ENCODE measurements at regions not wholly inside any gene's neighbourhood (a gene's known extent, or its start where the extent isn't known, plus 50 kb on each side); places are given as distances from the start of the nearest gene placed in this dataset.

GRCh38 chr2:8462280-8462679 is 219.6 kb upstream of the ID2 start:
- H3K4me3 Mint-ChIP-seq: no peak overlapping the region
- H3K36me3 Mint-ChIP-seq (ENCODE audit: low read depth): peaks cover 6% of the 10 kb centered on the region
- intact Hi-C loops (cut with micrococcal nuclease): no loop called here
- DNase-seq (ENCODE audit: low spot score): no peak
- H3K4me1 Mint-ChIP-seq (ENCODE audit: low read depth): peaks cover 50% of the 10 kb centered on the region
- peaks cover 3% of the 10 kb centered on the region for H3K9me3 Mint-ChIP-seq
- H3K27ac Mint-ChIP-seq: no peak overlapping the region
- H3K27me3 Mint-ChIP-seq (ENCODE audit: insufficient read depth): peaks cover 14% of the 10 kb centered on the region

- Mint-ChIP-seq H3K4me3 (no peak overlapping the region), H3K4me1 (ENCODE audit: low read depth) (peaks cover 42% of the 10 kb centered on the region), H3K36me3 (ENCODE audit: low read depth) (peaks cover 8% of the 10 kb centered on the region), H3K27ac (no peak overlapping the region), H3K9me3 (peaks cover 4% of the 10 kb centered on the region), H3K27me3 (ENCODE audit: insufficient read depth) (peaks cover 8% of the 10 kb centered on the region)
- DNase-seq (ENCODE audit: low spot score): no peak
- intact Hi-C loops (cut with micrococcal nuclease): no loop called here
Observed at GRCh38 chr2:8462899-8463648, 218.8 kb upstream of the ID2 start.

- Mint-ChIP-seq H3K4me1 (ENCODE audit: low read depth) (peaks cover 33% of the 10 kb centered on the region), H3K27me3 (ENCODE audit: insufficient read depth) (peaks cover 4% of the 10 kb centered on the region)
- intact Hi-C loops (cut with micrococcal nuclease): no loop called here
Observed at GRCh38 chr2:8465560-8465959, 216.3 kb upstream of the ID2 start.

GRCh38 chr2:8469709-8470493 is 212.0 kb upstream of the ID2 start:
- Mint-ChIP-seq H3K9me3 (peaks cover 23% of the 10 kb centered on the region), H3K4me1 (ENCODE audit: low read depth) (peaks cover 55% of the 10 kb centered on the region), H3K36me3 (ENCODE audit: low read depth) (peaks cover 8% of the 10 kb centered on the region), H3K27ac (no peak overlapping the region), H3K27me3 (ENCODE audit: insufficient read depth) (no peaks in the 10 kb centered on the region), H3K4me3 (no peak overlapping the region)
- intact Hi-C loops (cut with micrococcal nuclease): loop anchor here (2.0 to 5.0 kb wide), 2 partner anchors 13 to 43 kb away; no protein-coding TSS in a partner anchor
- DNase-seq (ENCODE audit: low spot score): no peak

More at GRCh38 chr2:8465560-8465959, 216.3 kb upstream of the ID2 start:
- no peak overlapping the region for H3K27ac Mint-ChIP-seq
- peaks cover 17% of the 10 kb centered on the region for H3K9me3 Mint-ChIP-seq
- H3K36me3 Mint-ChIP-seq (ENCODE audit: low read depth): peaks cover 6% of the 10 kb centered on the region
- H3K4me3 Mint-ChIP-seq: no peak overlapping the region
- no peak for DNase-seq (ENCODE audit: low spot score)

GRCh38 chr2:8472545-8473323 is 209.1 kb upstream of the ID2 start:
- peak overlapping the region; percentile 62 for H3K27ac Mint-ChIP-seq
- intact Hi-C loops (cut with micrococcal nuclease): loop anchor here (2.0 to 5.0 kb wide), 2 partner anchors 45 to 162 kb away; no protein-coding TSS in a partner anchor
- peaks cover 8% of the 10 kb centered on the region for H3K36me3 Mint-ChIP-seq (ENCODE audit: low read depth)
- H3K4me1 Mint-ChIP-seq (ENCODE audit: low read depth): peaks cover 82% of the 10 kb centered on the region
- H3K9me3 Mint-ChIP-seq: peaks cover 20% of the 10 kb centered on the region
- no peak for DNase-seq (ENCODE audit: low spot score)
- H3K4me3 Mint-ChIP-seq: peak overlapping the region; percentile 13
- H3K27me3 Mint-ChIP-seq (ENCODE audit: insufficient read depth): no peaks in the 10 kb centered on the region

- Mint-ChIP-seq H3K9me3 (peaks cover 7% of the 10 kb centered on the region), H3K27me3 (ENCODE audit: insufficient read depth) (no peaks in the 10 kb centered on the region), H3K36me3 (ENCODE audit: low read depth) (peaks cover 6% of the 10 kb centered on the region), H3K27ac (peak overlapping the region; percentile 78), H3K4me1 (ENCODE audit: low read depth) (peaks cover 97% of the 10 kb centered on the region), H3K4me3 (no peak overlapping the region)
- DNase-seq (ENCODE audit: low spot score): no peak
- intact Hi-C loops (cut with micrococcal nuclease): loop anchor here (1.0 to 5.0 kb wide), 2 partner anchors 68 to 238 kb away; no protein-coding TSS in a partner anchor
Observed at GRCh38 chr2:8475349-8476031, 206.4 kb upstream of the ID2 start.

GRCh38 chr2:8477552-8478470 is 204.0 kb upstream of the ID2 start:
- DNase-seq (ENCODE audit: low spot score): no peak
- no peaks in the 10 kb centered on the region for H3K9me3 Mint-ChIP-seq
- no peaks in the 10 kb centered on the region for H3K27me3 Mint-ChIP-seq (ENCODE audit: insufficient read depth)
- peak overlapping the region; percentile 76 for H3K27ac Mint-ChIP-seq
- H3K36me3 Mint-ChIP-seq (ENCODE audit: low read depth): peaks cover 7% of the 10 kb centered on the region
- peaks cover 97% of the 10 kb centered on the region for H3K4me1 Mint-ChIP-seq (ENCODE audit: low read depth)
- intact Hi-C loops (cut with micrococcal nuclease): loop anchor here (1.0 to 5.0 kb wide), 2 partner anchors 10 to 241 kb away; no protein-coding TSS in a partner anchor
- H3K4me3 Mint-ChIP-seq: peak overlapping the region; percentile 31

- no peaks in the 10 kb centered on the region for H3K9me3 Mint-ChIP-seq
- H3K27ac Mint-ChIP-seq: peak overlapping the region; percentile 76
- H3K4me3 Mint-ChIP-seq: no peak overlapping the region
- H3K36me3 Mint-ChIP-seq (ENCODE audit: low read depth): peaks cover 8% of the 10 kb centered on the region
- peaks cover 99% of the 10 kb centered on the region for H3K4me1 Mint-ChIP-seq (ENCODE audit: low read depth)
- no peaks in the 10 kb centered on the region for H3K27me3 Mint-ChIP-seq (ENCODE audit: insufficient read depth)
- DNase-seq (ENCODE audit: low spot score): no peak
- intact Hi-C loops (cut with micrococcal nuclease): loop anchor here (5.0 kb wide), 1 partner anchor 241 kb away; no protein-coding TSS in a partner anchor
Observed at GRCh38 chr2:8478471-8478793, 203.4 kb upstream of the ID2 start.

- H3K9me3 Mint-ChIP-seq: no peaks in the 10 kb centered on the region
- peaks cover 7% of the 10 kb centered on the region for H3K36me3 Mint-ChIP-seq (ENCODE audit: low read depth)
- H3K27ac Mint-ChIP-seq: no peak overlapping the region
- no peak overlapping the region for H3K4me3 Mint-ChIP-seq
- intact Hi-C loops (cut with micrococcal nuclease): loop anchor here (5.0 kb wide), 1 partner anchor 242 kb away; no protein-coding TSS in a partner anchor
- peaks cover 94% of the 10 kb centered on the region for H3K4me1 Mint-ChIP-seq (ENCODE audit: low read depth)
- H3K27me3 Mint-ChIP-seq (ENCODE audit: insufficient read depth): no peaks in the 10 kb centered on the region
- no peak for DNase-seq (ENCODE audit: low spot score)
Observed at GRCh38 chr2:8479298-8479697, 202.6 kb upstream of the ID2 start.

- Mint-ChIP-seq H3K9me3 (no peaks in the 10 kb centered on the region), H3K27ac (peak overlapping the region; percentile 87), H3K27me3 (ENCODE audit: insufficient read depth) (no peaks in the 10 kb centered on the region), H3K4me1 (ENCODE audit: low read depth) (peaks cover 86% of the 10 kb centered on the region), H3K36me3 (ENCODE audit: low read depth) (peaks cover 7% of the 10 kb centered on the region), H3K4me3 (no peak overlapping the region)
- intact Hi-C loops (cut with micrococcal nuclease): loop anchor here (2.0 to 10.0 kb wide), 12 partner anchors 24 to 1044 kb away; partner anchors contain the start of gene ID2
- no peak for DNase-seq (ENCODE audit: low spot score)
Observed at GRCh38 chr2:8480915-8481314, 200.9 kb upstream of the ID2 start.

GRCh38 chr2:8481463-8482009 is 200.3 kb upstream of the ID2 start:
- H3K9me3 Mint-ChIP-seq: no peaks in the 10 kb centered on the region
- peak overlapping the region; percentile 87 for H3K27ac Mint-ChIP-seq
- H3K4me3 Mint-ChIP-seq: peak overlapping the region; percentile 53
- peaks cover 7% of the 10 kb centered on the region for H3K36me3 Mint-ChIP-seq (ENCODE audit: low read depth)
- H3K4me1 Mint-ChIP-seq (ENCODE audit: low read depth): peaks cover 86% of the 10 kb centered on the region
- intact Hi-C loops (cut with micrococcal nuclease): loop anchor here (2.0 to 10.0 kb wide), 12 partner anchors 25 to 1044 kb away; partner anchors contain the start of gene ID2
- peak; percentile 34 for DNase-seq (ENCODE audit: low spot score)
- no peaks in the 10 kb centered on the region for H3K27me3 Mint-ChIP-seq (ENCODE audit: insufficient read depth)

Data from activated T-helper 1 cell treated with anti-CD3 and anti-CD28 coated beads, Interleukin-12 subunit alpha, Interleukin-12 subunit beta, Interleukin-2, Interleukin-4 antibody, amounts not matched to agents 30 ng/mL and 10 ng/mL and 1 ng/mL, durations not matched to agents 14 hours and 24 hours and 36 hours (primary cell).